GM21786 (cell line): ENCODE measurements at regions not wholly inside any gene's neighbourhood (a gene's known extent, or its start where the extent isn't known, plus 50 kb on each side); places are given as distances from the start of the nearest gene placed in this dataset.

Experiments used
- ATAC-seq: cut with Tn5 transposase; IDR thresholded peaks from one replicate; pipeline ENCODE4 v1.9.1; 2021; ENCODE audit not compliant: unreplicated experiment

DNA sequence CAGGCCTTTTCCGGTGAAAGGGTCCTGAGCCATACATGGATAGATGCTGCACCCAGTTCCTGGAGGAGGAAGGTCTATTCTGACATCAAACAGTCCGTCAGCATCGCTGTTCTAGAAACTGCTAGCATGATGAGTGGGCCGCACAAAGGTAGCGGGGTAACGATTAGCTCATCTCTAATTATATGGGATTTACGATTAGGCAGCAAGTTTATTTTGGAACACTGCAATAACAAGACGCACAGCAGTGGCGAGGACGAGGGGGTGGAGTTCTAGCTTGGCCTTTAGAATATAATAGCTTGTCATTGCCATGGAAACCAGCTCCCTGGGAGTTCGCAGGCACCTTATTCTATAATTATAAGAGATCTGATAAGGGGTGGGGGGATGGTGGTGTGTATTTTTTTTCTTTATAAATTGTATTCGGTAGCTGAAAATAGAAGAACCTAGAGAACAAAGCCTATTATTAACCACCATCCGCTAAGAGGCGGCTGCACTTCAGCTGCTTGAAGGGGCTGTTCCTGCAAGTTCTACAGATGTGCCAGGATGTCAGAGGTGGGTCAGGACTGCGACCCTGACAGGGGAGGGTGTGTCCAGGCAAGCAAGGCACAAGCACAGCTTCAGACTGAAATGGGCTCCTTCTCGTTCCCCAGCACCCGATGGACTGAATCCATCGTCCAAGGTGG, 311.0 kb downstream of the AGTPBP1 start:
- no peak for ATAC-seq

DNA sequence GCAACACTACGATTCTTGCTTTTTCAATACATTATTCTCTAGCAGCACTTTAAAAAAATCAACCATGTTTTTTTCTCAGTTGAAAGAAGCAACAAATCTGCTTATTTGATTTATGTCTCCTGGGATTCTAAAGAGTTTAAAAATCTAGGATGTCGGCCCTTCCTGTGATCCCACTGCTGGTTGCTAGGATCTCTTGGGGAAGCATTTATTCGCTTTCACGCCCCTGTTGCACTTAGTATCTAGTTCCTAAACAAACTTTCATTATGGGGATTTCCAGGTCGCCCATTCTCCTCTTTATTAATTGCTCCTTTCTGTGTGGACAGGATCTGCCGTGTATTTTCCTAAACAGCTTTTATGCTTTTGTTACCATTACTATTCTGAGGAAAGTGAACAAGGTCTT, 313.5 kb downstream of the AGTPBP1 start:
- no peak for ATAC-seq

DNA sequence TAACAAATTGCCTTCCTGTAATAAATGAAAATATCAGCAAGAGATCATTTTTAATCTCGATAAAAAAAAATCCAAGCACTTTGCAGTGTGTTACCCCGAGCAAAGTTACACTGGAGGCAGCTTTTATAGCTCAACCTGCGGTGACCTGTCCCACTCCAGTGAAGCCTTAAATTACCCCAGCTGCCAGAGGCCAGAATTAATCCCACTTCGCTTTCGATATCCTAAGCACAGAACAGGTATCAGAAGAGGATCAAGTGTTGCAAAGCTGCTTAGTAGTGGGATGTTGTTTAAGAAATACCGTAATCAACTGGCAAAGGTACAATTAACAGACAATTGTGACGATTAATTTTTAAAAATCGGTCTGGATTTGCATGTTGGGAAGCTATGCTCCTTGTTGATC, 314.0 kb downstream of the AGTPBP1 start:
- ATAC-seq = no peak

DNA sequence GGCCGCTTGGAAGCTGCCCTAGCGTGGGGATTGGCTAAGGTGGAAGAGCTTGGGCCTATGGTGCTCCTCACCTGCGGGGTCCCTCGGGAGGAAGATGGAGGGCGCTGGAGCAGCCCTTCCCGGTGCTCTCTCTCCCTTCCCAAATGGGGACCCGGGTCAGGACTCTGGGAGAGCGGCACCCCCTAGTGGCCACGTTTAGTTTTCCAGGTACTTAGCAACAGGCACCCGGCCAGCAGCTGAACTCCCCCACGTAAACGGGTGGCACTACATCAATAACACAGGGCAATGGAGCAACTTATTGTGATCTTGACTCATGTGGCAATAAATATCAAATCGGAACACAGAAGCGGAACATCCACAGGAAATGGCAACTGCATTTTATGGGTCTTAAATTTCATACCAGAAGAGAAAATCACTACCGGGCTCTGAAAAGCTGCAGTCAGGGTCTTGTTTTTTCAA, 316.6 kb downstream of the AGTPBP1 start:
- ATAC-seq = peak; percentile 58

DNA sequence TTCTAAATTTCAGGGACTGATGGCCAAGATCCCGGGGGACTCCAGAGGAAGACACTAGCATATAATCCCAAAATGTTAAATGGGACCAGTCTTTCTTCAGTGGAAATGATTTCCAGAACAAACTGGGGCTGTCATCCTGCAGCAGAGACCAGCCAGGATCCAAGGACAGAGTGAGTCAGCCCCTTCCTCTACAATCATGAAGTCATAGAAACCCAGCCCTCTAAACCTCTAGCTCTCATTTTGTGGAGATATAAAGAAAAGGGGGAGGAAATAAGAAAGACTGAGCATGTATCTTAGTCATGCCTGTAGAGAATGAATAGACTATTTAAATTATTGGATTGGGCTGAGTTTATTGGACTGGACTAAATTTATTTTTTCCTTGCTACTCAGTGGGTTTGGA, 318.3 kb downstream of the AGTPBP1 start:
- no peak for ATAC-seq

DNA sequence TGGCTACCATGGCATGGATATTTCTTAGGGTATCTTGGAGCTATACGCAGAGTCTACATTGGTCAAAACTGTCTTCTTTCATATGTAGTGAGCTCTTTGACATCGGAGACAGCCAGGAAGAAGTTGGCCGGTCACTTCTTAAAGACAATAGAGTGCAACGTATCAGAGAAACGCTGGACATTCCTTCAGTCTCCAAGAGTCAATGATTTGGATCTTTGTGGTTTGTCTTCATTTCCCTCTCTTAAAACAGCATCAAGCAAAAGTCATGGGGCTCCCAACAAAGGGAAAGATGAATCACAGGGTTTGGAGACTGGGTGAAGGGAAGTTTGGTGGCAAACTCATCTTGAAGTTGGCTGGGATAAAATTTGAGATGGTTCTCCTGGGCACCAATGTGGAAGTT, 320.1 kb downstream of the AGTPBP1 start:
- no peak for ATAC-seq

DNA sequence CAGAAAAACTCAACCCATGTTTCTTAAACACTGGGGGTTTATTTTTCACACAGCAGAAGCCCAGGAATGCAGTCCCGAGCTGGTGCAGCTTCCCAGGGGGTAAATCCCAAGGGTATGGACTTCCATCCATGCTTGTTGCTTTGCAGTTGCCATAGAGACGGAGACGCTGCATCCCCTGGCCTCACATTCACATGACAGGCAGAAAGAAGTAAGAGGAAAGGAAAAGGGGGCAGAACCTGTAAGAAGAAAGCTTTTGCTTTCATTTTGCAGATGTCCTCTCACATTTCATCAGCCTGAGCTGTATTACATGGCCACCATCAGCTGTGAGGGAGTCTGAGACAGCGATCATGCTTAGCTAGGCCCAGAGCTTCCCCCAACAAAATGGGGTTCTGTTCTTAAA, 321.0 kb downstream of the AGTPBP1 start:
- no peak for ATAC-seq

DNA sequence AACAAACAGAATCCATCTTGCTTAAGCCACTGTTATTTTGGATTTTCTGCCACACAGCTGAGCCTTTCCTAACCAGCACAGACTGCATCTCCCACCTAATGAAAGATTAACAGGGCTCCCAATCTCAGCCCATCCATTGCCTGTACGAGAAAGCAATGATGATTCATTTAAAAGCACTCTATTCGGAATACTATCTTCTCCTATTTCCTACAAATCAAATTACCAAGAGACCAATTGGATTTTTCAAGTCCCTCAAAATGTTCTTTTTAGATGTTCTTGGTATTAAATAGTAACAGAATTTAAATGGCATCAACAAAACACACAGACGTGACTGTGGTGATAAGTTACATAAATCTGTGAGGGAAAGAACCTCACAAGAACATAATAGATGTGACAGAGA, 324.1 kb downstream of the AGTPBP1 start:
- ATAC-seq = no peak

DNA sequence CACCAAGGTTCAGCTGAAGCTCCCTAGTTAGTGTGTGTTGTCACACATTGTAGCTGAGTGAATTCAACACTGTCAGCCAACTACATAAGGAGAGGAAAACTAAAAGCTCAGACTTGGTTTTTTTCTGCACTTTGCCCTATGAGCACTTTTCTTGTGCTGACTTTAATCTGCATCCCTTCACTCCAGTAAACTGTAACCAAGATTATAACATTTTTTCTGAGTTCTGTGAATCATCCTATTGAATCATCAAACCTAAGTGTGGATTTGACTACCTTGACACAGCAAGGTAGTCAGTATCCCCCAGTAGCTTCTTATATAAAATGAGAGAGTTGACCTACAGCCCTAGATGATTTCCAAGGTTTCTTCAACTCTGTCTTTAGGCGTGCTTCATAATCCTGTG, 325.0 kb downstream of the AGTPBP1 start:
- no peak for ATAC-seq

DNA sequence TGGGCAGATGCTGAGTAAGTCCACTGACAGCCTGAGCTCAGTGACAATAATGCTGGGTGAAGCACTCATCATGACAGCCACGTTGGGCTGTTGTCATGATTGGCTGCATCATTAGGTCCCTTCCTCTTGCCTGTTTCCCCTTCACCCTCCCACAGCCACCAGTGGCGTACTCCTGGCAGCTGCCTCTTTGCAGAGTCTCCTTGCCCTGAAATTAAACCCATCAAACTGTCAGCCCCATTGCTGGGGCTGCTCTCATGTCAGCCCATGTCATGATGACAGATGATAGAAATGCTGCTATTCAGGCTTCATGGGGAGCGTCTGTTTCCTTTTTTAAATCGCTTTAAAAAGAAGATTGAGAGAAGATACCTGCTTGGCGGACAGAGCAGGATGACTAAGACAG, 327.4 kb downstream of the AGTPBP1 start:
- no peak for ATAC-seq

DNA sequence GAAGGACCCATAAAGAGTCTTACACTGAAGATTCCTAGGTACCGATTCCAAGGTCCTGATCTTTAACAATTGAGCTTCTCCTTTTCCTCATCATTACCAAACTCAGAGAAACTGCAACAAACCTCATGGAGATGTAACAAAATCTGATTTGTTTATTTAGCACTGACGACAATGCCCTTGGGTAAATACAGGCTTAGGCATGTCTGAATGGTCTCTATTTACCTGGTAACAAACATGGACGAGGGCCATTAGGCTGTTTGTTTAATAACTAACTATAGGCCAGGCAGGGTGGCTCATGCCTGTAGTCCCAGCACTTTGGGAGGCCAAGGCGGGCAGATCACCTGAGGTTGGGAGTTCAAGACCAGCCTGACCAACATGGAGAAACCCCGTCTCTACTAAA, 333.3 kb downstream of the AGTPBP1 start:
- no peak for ATAC-seq

DNA sequence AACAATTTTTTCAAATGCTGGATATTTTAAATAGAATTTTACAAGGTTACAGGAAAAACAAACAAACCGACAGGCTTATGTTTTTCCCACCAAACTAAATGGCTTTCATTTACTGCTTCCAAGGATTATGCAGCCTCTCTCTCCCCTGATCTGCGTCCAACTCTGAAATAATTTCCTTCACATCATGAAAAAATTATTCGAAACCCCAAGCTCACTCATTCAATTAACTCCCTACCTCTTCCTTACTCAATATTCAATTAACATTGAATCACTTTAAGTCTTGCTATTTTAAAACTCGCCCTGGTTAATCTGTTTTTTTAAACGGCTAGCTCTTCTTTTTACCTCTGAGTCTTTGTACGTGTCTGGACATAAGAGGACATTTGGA, 336.2 kb downstream of the AGTPBP1 start:
- no peak for ATAC-seq

DNA sequence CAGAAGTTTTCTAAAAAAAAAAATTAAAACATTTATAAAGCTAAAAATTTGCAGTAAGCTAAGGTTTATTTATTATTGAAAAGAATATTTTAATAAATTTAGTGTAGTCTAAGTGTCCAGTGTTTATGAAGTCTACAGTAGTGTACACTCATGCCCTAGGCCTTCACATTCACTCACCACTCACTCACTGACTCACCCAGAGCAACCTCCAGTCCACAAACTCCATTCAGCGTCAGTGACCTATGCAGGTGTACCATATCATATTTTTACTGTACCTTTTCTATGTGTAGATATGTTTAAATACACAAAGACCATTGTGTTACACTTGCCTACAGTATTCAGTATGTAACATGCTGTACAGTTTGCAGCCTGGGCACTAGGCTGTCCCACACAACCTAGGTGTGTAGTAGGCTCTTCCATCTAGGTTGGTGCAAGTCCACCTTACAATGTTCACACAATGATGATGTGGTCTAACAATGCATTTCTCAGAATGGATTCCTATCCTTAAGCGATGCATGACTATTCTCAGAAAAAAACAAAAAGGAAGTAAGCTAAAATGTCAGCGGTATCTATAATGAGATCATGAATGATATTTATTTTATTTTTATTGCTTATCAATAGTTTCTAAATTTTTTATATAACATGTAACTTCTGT, 336.7 kb downstream of the AGTPBP1 start:
- no peak for ATAC-seq

DNA sequence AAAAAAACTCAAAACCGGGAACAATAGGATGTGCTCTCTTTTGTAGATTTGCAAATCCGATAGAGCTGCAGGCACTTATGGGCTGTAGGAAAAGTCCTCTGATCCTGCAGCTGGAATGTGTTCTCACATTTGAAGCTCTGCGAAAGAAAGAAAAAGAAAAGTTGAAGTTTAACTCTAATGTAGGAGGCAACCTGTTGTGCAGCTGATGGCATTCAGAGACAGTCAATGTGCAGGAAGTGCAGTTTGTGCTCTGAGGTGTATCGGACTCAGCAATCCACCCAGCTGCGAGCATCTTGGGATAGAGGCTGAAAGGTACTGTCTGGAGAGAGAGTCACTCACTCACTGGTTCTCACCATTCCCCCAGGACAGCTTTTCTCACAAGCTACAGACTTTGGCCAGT, 339.2 kb downstream of the AGTPBP1 start:
- no peak for ATAC-seq

DNA sequence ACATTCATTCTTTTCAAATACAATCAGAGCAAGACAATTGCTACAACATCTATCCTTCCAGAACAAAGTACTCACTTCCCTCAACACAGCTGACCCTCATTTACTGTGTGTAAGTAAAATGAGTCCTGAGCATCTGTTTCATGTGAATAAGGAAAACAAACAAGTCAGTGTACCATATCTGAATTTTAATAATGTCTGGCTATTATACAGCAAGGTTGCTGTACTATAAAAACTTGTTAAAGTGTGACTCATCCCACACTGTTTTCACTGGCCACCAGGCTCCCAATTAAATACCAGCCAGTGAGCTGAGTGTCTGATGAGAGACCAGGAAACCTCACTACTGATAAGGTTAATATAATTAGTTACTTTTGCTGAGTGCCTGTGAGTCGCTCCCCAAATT, 339.8 kb downstream of the AGTPBP1 start:
- ATAC-seq = no peak

DNA sequence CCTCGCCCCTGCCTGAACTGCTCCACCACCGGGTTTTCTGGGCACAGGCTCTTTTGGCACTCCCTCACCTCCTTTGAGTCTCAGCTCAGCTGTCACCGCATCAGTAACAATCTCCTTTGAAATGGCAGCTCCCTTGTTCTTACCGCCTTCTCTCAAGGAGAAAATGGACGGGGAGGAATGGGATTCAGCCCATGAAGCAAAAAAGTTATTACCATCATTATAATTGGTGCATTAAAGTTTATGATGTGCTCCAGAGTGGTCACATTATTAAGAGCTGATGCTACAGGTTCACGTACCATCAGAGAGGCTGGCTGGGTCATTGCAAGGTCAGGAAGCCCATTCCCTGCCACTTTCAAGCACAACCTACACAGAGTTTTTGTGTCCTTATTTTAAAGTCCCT, 344.7 kb downstream of the AGTPBP1 start:
- ATAC-seq = no peak

DNA sequence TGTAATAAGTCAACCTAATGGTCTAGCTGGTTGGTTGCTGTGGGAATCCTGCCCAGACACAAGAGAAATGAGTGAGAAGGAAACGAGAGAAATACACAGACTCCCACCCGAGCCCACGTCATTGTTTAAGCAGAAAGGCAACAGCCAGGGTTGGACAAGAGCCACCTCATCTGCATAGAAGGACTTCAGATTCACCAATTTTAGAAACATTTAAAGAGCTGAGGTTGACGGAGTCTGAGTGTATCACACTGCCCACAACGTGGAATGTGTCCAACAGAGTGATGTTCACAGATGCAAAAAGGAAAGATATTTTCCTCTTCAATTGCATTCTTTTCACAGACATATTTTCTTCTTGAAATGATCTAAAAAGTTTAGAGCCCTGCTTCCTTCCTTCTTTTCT, 349.5 kb downstream of the AGTPBP1 start:
- no peak for ATAC-seq

DNA sequence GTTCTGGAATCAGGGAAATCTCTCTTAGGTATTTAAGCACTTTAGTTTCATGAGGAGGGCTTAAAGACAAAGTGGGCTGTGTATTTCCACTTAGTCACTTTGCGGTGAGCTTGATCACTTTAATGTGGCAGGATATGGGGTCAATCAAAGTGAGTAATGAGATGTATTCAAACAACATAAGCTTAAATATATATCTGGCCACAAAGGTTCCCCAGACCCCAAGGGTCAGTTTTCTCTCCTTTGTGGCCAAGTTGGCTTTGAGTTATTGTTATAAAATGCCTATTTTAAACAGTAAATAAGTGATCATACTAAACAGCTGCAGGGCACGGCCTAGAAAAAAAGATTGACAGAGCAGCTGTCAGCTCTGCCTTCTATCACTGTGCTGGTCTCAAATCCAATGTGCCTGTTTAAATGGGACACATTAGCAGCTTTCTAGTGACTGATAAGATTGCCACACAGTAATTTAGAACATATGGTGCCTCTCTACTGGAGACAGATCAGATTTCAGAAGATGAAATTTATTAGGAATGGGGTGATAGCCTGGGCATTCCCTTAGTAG, 363.9 kb downstream of the AGTPBP1 start:
- ATAC-seq = no peak

DNA sequence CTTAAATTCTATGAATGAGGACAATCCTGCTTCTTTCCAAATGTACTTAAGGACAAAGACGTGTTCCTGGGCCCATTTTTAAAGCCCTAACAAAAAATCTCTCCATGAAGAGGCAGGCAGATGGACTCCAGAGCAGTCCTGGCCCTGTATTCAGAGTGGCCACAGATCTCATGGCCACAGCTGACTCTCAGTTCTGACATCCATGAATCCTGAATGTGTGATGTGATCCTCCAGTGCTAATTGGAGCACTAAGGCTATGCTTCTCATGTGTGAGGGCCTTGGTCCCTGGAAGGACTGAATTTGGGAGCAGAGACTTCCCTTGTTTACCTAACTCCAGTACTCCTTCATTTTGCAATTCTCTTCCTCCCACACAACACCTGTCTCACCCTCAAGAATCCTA, 373.0 kb downstream of the AGTPBP1 start:
- ATAC-seq = no peak

DNA sequence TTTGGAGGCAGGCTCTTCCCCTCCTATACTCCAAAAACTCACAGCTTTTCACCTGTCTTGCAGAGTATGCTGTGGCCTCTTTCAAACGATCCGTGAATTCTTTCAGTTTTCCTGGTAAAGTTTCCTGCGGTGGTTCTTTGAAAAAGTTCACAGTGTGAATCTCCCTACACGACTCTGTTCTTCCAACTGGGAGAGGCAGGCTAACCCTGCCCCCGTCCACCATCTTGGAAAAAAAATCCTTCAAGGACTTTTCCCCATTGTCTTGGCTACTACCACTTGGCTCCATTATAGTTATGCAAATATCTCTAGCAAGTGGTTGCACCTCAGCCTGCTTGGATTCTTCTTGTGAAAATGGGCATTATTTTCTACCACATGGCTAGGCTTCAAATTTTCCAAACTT, 382.6 kb downstream of the AGTPBP1 start:
- ATAC-seq = no peak

DNA sequence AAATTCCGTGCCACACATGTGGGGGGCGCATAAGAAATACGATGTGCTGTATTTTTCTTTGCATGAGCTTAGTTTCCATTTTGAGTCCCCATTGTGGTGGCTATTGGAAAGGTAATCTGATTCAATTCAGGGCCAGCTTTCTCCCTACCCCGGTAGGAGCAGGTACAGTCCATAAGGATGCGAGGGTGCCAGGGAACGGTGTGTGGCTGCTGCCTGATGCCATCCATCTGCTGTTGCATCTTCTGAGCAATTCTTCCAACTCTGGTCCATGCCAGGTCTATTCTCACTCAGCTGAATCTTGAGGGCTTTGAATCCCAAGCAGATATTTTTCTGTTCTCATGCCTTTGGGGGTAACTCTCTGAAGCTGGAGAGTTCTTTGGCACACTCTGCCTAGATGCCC, 392.7 kb downstream of the AGTPBP1 start:
- no peak for ATAC-seq

DNA sequence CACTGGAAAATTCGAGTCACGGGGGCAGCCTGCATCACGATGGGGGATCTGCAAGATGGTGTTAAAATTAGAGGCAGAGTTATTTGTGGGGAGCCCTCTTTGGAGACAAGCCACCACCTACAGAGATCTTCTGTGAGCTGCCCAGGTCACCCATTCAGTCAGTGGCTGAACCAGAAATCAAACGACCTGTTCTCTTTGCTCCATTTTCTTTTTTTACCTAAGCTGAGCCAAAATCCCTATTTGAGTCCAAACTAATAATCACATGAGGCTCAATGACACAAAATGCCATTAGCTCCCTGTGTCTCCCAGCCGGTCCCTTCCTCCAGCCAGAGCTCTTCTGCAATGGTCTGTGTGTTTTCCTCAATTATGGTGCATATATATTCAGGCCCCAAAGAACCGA, 394.2 kb downstream of the AGTPBP1 start:
- no peak for ATAC-seq

DNA sequence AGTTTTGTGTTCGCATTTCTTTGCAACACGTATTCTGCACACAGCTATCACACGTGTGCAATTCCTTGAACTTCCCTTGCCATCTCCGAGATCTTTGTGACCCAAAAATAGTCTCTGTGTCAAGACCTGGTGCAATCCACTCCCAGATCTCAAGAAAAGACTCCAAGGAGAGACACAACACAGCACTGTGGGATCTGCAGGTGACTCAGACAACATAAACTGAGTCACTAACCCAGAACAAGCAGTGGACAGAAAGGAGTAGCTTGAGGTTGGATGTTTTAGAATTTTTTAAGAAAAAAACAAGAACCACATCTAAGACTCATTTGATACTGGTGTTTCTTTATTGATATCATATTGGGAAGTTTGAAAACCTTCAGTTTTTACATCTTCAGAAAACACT, 396.9 kb downstream of the AGTPBP1 start:
- ATAC-seq = no peak
